Esophagus muscularis mucosa (tissue), 4 donors: ENCODE measurements at regions not wholly inside any gene's neighbourhood (a gene's known extent, or its start where the extent isn't known, plus 50 kb on each side); places are given as distances from the start of the nearest gene placed in this dataset.

Experiments used
- CTCF ChIP-seq, 3 experiments: fragments of 200-600 bp in 2 of 3; fragments of 450-650 bp in 1 of 3; sonication (generic) in 2 of 3; IDR thresholded peaks; one replicate each; pipeline ENCODE4 v1.5.1; 2017 to 2019; ENCODE audit warnings: antibody characterized with exemption in 3 of 3, mild to moderate bottlenecking in 2 of 3, moderate library complexity in 1 of 3
- EP300 ChIP-seq: sonication (generic); formaldehyde crosslinking; IDR thresholded peaks from one replicate; pipeline ENCODE4 v1.6.1; 2017; ENCODE audit warnings: antibody characterized with exemption
- POLR2A ChIP-seq: fragments of 450-650 bp; IDR thresholded peaks from one replicate; pipeline ENCODE4 v1.6.1; 2017; ENCODE audit warnings: antibody characterized with exemption, moderate library complexity, mild to moderate bottlenecking, low read depth
- POLR2AphosphoS5 ChIP-seq, 2 donors: sonication (generic); formaldehyde crosslinking; IDR thresholded peaks; one replicate each; pipeline ENCODE4 v1.6.1; 2017; ENCODE audit warnings: antibody characterized with exemption in 2 of 2

DNA sequence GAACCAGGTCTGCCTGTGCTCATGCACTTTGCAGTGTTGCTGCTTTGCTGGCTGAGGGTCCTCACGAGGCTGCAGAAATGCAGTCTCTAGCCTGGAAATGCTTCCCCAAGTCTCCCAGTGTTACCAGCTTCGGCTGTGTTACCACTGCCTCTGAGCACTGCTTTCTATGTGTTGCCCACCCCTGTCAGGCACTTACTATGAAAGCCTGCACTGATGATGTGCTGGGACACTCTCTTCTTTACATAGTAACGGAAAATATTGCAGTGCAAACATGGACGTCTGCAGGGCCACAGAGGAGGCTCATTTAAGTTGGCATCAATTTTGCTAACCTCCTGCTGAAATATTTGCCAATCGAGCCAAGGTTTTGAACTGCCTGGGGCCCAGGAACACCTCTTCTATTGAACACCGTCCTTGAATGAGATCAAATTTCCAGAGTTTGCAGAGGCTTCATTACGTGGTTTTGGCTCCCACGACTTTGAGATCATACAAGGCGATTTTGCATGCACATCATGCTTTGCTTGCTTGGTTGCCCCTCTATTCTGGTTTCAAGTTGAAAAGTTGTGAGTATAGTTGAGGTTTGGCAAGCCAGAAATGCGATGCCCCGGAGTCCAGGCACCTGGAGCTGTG is 404.7 kb upstream of the PODXL start:
- TF ChIP-seq CTCF (IDR thresholded peaks at IDR 0.05) = no peak
- TF ChIP-seq POLR2AphosphoS5 (IDR thresholded peaks at IDR 0.05) = no peak
- TF ChIP-seq POLR2A = no peak
- no peak for TF ChIP-seq EP300
